ENCODE measurements at regions not wholly inside any gene's neighbourhood (a gene's known extent, or its start where the extent isn't known, plus 50 kb on each side); places are given as distances from the start of the nearest gene placed in this dataset.

DNA sequence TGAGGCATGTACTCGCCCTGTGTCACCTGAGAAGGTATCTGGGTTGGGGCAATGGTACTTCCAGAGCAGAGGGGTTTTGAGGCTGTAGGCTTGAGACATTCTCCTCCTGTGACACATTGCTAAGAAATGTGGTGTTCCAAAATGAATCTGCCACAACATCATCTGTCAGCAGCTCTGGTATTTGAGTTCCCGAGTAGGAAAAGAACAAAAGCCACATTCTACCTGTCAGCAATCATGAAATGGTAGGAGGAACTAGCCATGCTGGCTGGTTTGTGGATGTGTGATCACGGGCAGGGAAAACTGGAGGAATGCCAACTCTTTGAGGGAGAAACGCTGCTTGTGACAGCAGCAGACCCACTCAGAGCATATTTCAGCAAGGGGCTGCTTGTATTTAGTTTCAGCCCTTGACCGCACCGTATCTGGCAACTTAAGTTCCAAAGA, 579.4 kb upstream of the TBL1XR1 start:
- TF ChIP-seq, protein P1, sequence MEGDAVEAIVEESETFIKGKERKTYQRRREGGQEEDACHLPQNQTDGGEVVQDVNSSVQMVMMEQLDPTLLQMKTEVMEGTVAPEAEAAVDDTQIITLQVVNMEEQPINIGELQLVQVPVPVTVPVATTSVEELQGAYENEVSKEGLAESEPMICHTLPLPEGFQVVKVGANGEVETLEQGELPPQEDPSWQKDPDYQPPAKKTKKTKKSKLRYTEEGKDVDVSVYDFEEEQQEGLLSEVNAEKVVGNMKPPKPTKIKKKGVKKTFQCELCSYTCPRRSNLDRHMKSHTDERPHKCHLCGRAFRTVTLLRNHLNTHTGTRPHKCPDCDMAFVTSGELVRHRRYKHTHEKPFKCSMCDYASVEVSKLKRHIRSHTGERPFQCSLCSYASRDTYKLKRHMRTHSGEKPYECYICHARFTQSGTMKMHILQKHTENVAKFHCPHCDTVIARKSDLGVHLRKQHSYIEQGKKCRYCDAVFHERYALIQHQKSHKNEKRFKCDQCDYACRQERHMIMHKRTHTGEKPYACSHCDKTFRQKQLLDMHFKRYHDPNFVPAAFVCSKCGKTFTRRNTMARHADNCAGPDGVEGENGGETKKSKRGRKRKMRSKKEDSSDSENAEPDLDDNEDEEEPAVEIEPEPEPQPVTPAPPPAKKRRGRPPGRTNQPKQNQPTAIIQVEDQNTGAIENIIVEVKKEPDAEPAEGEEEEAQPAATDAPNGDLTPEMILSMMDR (IDR thresholded peaks at IDR 0.05) = no peak
- TF ChIP-seq, protein P2, sequence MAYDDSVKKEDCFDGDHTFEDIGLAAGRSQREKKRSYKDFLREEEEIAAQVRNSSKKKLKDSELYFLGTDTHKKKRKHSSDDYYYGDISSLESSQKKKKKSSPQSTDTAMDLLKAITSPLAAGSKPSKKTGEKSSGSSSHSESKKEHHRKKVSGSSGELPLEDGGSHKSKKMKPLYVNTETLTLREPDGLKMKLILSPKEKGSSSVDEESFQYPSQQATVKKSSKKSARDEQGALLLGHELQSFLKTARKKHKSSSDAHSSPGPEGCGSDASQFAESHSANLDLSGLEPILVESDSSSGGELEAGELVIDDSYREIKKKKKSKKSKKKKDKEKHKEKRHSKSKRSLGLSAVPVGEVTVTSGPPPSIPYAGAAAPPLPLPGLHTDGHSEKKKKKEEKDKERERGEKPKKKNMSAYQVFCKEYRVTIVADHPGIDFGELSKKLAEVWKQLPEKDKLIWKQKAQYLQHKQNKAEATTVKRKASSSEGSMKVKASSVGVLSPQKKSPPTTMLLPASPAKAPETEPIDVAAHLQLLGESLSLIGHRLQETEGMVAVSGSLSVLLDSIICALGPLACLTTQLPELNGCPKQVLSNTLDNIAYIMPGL (CRISPR knock-in tag; IDR thresholded peaks at IDR 0.05) = no peak
- TF ChIP-seq NFE2L1 (CRISPR knock-in tag; IDR thresholded peaks at IDR 0.05) = no peak
- TF ChIP-seq NR1H2 (CRISPR knock-in tag; IDR thresholded peaks at IDR 0.05) = no peak
- TF ChIP-seq TP53 (CRISPR knock-in tag; IDR thresholded peaks at IDR 0.05) = no peak
- TF ChIP-seq, protein P3, sequence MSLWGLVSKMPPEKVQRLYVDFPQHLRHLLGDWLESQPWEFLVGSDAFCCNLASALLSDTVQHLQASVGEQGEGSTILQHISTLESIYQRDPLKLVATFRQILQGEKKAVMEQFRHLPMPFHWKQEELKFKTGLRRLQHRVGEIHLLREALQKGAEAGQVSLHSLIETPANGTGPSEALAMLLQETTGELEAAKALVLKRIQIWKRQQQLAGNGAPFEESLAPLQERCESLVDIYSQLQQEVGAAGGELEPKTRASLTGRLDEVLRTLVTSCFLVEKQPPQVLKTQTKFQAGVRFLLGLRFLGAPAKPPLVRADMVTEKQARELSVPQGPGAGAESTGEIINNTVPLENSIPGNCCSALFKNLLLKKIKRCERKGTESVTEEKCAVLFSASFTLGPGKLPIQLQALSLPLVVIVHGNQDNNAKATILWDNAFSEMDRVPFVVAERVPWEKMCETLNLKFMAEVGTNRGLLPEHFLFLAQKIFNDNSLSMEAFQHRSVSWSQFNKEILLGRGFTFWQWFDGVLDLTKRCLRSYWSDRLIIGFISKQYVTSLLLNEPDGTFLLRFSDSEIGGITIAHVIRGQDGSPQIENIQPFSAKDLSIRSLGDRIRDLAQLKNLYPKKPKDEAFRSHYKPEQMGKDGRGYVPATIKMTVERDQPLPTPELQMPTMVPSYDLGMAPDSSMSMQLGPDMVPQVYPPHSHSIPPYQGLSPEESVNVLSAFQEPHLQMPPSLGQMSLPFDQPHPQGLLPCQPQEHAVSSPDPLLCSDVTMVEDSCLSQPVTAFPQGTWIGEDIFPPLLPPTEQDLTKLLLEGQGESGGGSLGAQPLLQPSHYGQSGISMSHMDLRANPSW (CRISPR knock-in tag; conservative IDR thresholded peaks at IDR 0.05; ENCODE audit: low read depth) = no peak
- TF ChIP-seq, protein P4, sequence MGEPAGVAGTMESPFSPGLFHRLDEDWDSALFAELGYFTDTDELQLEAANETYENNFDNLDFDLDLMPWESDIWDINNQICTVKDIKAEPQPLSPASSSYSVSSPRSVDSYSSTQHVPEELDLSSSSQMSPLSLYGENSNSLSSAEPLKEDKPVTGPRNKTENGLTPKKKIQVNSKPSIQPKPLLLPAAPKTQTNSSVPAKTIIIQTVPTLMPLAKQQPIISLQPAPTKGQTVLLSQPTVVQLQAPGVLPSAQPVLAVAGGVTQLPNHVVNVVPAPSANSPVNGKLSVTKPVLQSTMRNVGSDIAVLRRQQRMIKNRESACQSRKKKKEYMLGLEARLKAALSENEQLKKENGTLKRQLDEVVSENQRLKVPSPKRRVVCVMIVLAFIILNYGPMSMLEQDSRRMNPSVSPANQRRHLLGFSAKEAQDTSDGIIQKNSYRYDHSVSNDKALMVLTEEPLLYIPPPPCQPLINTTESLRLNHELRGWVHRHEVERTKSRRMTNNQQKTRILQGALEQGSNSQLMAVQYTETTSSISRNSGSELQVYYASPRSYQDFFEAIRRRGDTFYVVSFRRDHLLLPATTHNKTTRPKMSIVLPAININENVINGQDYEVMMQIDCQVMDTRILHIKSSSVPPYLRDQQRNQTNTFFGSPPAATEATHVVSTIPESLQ (CRISPR knock-in tag; IDR thresholded peaks at IDR 0.05) = no peak
- no peak for TF ChIP-seq ZNF317 (CRISPR knock-in tag; IDR thresholded peaks at IDR 0.05; ENCODE audit: borderline replicate concordance, low read depth)
- TF ChIP-seq, protein P5, sequence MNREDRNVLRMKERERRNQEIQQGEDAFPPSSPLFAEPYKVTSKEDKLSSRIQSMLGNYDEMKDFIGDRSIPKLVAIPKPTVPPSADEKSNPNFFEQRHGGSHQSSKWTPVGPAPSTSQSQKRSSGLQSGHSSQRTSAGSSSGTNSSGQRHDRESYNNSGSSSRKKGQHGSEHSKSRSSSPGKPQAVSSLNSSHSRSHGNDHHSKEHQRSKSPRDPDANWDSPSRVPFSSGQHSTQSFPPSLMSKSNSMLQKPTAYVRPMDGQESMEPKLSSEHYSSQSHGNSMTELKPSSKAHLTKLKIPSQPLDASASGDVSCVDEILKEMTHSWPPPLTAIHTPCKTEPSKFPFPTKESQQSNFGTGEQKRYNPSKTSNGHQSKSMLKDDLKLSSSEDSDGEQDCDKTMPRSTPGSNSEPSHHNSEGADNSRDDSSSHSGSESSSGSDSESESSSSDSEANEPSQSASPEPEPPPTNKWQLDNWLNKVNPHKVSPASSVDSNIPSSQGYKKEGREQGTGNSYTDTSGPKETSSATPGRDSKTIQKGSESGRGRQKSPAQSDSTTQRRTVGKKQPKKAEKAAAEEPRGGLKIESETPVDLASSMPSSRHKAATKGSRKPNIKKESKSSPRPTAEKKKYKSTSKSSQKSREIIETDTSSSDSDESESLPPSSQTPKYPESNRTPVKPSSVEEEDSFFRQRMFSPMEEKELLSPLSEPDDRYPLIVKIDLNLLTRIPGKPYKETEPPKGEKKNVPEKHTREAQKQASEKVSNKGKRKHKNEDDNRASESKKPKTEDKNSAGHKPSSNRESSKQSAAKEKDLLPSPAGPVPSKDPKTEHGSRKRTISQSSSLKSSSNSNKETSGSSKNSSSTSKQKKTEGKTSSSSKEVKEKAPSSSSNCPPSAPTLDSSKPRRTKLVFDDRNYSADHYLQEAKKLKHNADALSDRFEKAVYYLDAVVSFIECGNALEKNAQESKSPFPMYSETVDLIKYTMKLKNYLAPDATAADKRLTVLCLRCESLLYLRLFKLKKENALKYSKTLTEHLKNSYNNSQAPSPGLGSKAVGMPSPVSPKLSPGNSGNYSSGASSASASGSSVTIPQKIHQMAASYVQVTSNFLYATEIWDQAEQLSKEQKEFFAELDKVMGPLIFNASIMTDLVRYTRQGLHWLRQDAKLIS (CRISPR knock-in tag; IDR thresholded peaks at IDR 0.05; ENCODE audit: borderline replicate concordance) = no peak
- no peak for TF ChIP-seq JUN (CRISPR knock-in tag; IDR thresholded peaks at IDR 0.05)
- TF ChIP-seq, protein P6, sequence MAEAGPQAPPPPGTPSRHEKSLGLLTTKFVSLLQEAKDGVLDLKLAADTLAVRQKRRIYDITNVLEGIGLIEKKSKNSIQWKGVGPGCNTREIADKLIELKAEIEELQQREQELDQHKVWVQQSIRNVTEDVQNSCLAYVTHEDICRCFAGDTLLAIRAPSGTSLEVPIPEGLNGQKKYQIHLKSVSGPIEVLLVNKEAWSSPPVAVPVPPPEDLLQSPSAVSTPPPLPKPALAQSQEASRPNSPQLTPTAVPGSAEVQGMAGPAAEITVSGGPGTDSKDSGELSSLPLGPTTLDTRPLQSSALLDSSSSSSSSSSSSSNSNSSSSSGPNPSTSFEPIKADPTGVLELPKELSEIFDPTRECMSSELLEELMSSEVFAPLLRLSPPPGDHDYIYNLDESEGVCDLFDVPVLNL (CRISPR knock-in tag; IDR thresholded peaks at IDR 0.05; ENCODE audit: borderline replicate concordance, low read depth) = no peak
- TF ChIP-seq, protein P7, sequence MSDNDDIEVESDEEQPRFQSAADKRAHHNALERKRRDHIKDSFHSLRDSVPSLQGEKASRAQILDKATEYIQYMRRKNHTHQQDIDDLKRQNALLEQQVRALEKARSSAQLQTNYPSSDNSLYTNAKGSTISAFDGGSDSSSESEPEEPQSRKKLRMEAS (CRISPR knock-in tag; IDR thresholded peaks at IDR 0.05) = no peak
- TF ChIP-seq, protein P8, sequence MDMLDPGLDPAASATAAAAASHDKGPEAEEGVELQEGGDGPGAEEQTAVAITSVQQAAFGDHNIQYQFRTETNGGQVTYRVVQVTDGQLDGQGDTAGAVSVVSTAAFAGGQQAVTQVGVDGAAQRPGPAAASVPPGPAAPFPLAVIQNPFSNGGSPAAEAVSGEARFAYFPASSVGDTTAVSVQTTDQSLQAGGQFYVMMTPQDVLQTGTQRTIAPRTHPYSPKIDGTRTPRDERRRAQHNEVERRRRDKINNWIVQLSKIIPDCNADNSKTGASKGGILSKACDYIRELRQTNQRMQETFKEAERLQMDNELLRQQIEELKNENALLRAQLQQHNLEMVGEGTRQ (CRISPR knock-in tag; IDR thresholded peaks at IDR 0.05) = no peak
- TF ChIP-seq NFYB (CRISPR knock-in tag; conservative IDR thresholded peaks at IDR 0.05; ENCODE audit: low read depth) = no peak
